Lower lobe of right lung (tissue), 2 donors: ENCODE measurements at regions not wholly inside any gene's neighbourhood (a gene's known extent, or its start where the extent isn't known, plus 50 kb on each side); places are given as distances from the start of the nearest gene placed in this dataset.
"Not testable (repeated sequence)": the region's sequence is repeated elsewhere in the genome, so short reads cannot be mapped to it uniquely, and the experiment has no call there.

Experiments
- ATAC-seq, 2 donors: fragments of 200-7000 bp; cut with Tn5 transposase; one replicate each; pipeline ENCODE4 v1.9.1; 2020 to 2022; ENCODE audit warnings: mild to moderate bottlenecking in 2 of 2, moderate library complexity in 2 of 2
- DNase-seq: peaks from one replicate; pipeline ENCODE4 v3.0.0-alpha.2; 2020
- H3K27ac ChIP-seq: fragments of 200-600 bp; one replicate; pipeline ENCODE4 v1.8.0; 2022
- H3K27me3 ChIP-seq: fragments of 200-600 bp; one replicate; pipeline ENCODE4 v1.8.0; 2022; ENCODE audit warnings: low read depth
- H3K36me3 ChIP-seq: fragments of 200-600 bp; one replicate; pipeline ENCODE4 v1.8.0; 2022; ENCODE audit warnings: mild to moderate bottlenecking
- H3K4me1 ChIP-seq: fragments of 200-600 bp; one replicate; pipeline ENCODE4 v1.8.0; 2022
- H3K4me3 ChIP-seq: fragments of 200-600 bp; one replicate; pipeline ENCODE4 v1.8.0; 2022; ENCODE audit warnings: mild to moderate bottlenecking
- H3K9me3 ChIP-seq: fragments of 200-600 bp; one replicate; pipeline ENCODE4 v1.8.0; 2022
- intact Hi-C: fragments of 100-400 bp; cut with DNase I; formaldehyde crosslinking; loops from one replicate; pipeline ENCODE4 v1.11.0; 2022
- TF ChIP-seq, protein P1 (sequence below): fragments of 200-600 bp; IDR thresholded peaks from one replicate; pipeline ENCODE4 v1.8.0; 2022; ENCODE audit warnings: antibody characterized with exemption, mild to moderate bottlenecking
- donor health status: DM: no; HTN: yes; CAD: no; lungs with severe emphysema.

DNA sequence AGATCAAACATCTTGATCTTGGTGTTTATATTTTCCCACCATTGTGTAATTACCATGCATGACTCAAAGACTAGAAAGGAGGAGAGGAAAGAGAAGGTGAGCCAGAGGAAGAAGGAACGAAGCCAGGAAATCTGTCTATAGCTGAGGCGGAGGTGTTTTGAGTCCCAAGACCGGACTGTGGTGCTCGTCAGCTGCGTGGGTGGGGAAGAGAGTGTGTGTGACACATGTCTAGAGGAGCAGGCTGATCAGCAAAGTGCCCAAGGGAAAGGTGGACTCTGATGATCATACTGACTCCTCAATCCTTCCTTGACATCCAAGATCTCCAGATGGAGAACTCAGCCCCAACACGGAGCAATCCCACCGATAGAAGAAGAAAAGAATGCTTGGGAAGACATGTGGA, 189.5 kb upstream of the MINDY3 start:
- intact Hi-C loops = no loop called here
- no peak for DNase-seq
- ATAC-seq = no peak
- no peaks in the 10 kb centered on the region for H3K4me1 ChIP-seq
- H3K9me3 ChIP-seq = no peaks in the 10 kb centered on the region
- no peak overlapping the region for H3K4me3 ChIP-seq
- TF ChIP-seq, protein P1, sequence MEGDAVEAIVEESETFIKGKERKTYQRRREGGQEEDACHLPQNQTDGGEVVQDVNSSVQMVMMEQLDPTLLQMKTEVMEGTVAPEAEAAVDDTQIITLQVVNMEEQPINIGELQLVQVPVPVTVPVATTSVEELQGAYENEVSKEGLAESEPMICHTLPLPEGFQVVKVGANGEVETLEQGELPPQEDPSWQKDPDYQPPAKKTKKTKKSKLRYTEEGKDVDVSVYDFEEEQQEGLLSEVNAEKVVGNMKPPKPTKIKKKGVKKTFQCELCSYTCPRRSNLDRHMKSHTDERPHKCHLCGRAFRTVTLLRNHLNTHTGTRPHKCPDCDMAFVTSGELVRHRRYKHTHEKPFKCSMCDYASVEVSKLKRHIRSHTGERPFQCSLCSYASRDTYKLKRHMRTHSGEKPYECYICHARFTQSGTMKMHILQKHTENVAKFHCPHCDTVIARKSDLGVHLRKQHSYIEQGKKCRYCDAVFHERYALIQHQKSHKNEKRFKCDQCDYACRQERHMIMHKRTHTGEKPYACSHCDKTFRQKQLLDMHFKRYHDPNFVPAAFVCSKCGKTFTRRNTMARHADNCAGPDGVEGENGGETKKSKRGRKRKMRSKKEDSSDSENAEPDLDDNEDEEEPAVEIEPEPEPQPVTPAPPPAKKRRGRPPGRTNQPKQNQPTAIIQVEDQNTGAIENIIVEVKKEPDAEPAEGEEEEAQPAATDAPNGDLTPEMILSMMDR = no peak
- no peaks in the 10 kb centered on the region for H3K27me3 ChIP-seq
- H3K36me3 ChIP-seq = no peaks in the 10 kb centered on the region
- H3K27ac ChIP-seq = no peak overlapping the region

GRCh38 chr10:16063350-16063749, 203.0 kb upstream of the MINDY3 start:
- ATAC-seq = no peak
- intact Hi-C loops = no loop called here

GRCh38 chr10:16083551-16083950, 223.2 kb upstream of the MINDY3 start:
- H3K4me1 ChIP-seq, DNase-seq, intact Hi-C loops, H3K4me3 ChIP-seq, ATAC-seq, H3K9me3 ChIP-seq, H3K27ac ChIP-seq, H3K36me3 ChIP-seq, H3K27me3 ChIP-seq: not testable (repeated sequence)

More at GRCh38 chr10:16063350-16063749, 203.0 kb upstream of the MINDY3 start:
- no peak overlapping the region for H3K27ac ChIP-seq
- H3K9me3 ChIP-seq = no peaks in the 10 kb centered on the region
- no peak for DNase-seq
- H3K4me1 ChIP-seq = no peaks in the 10 kb centered on the region
- no peaks in the 10 kb centered on the region for H3K36me3 ChIP-seq
- TF ChIP-seq, protein P1 = no peak
- H3K4me3 ChIP-seq = no peak overlapping the region
- no peaks in the 10 kb centered on the region for H3K27me3 ChIP-seq

DNA sequence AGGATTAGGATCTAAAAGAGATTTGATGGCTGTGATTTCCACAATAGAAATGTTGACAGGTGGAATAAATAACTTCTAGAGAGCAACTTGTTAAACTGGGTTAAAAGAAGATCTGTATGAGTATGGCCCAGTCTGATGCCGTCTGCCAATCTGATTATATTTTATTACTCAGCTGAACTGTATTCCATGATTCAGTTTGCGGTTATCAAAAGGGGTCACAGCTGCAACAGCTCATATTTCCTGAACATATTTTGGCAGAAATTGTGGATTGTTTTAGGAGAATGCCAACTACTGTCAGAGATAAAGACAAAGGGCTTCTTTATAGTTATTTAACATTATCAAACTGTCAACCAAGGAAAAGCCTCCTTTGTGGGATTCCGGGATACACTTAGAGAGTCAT, 244.8 kb upstream of the MINDY3 start:
- no peaks in the 10 kb centered on the region for H3K9me3 ChIP-seq
- H3K27me3 ChIP-seq = no peaks in the 10 kb centered on the region
- H3K4me3 ChIP-seq = no peak overlapping the region
- no peaks in the 10 kb centered on the region for H3K36me3 ChIP-seq
- TF ChIP-seq, protein P1 = no peak
- no peak for ATAC-seq
- H3K27ac ChIP-seq = no peak overlapping the region
- intact Hi-C loops = no loop called here
- DNase-seq = no peak
- H3K4me1 ChIP-seq = no peaks in the 10 kb centered on the region

- Histone ChIP-seq H3K4me1 (no peaks in the 10 kb centered on the region), H3K27ac (no peak overlapping the region), H3K36me3 (no peaks in the 10 kb centered on the region), H3K9me3 (no peaks in the 10 kb centered on the region), H3K27me3 (no peaks in the 10 kb centered on the region), H3K4me3 (no peak overlapping the region)
- ATAC-seq (no peak), DNase-seq (no peak)
- intact Hi-C loops = no loop called here
- TF ChIP-seq, protein P1 = peak; percentile 25
Observed at GRCh38 chr10:16116404-16117304, 256.3 kb upstream of the MINDY3 start.

- no peak for ATAC-seq
- no peaks in the 10 kb centered on the region for H3K27me3 ChIP-seq
- no peaks in the 10 kb centered on the region for H3K4me1 ChIP-seq
- no peak for DNase-seq
- H3K27ac ChIP-seq = no peak overlapping the region
- intact Hi-C loops = no loop called here
- TF ChIP-seq, protein P1 = no peak
- no peaks in the 10 kb centered on the region for H3K36me3 ChIP-seq
- H3K9me3 ChIP-seq = no peaks in the 10 kb centered on the region
- no peak overlapping the region for H3K4me3 ChIP-seq
Observed at GRCh38 chr10:16117305-16117695, 257.0 kb upstream of the MINDY3 start.
